Stimulated activated CD4-positive, alpha-beta T cell treated with anti-CD3 and anti-CD28 coated beads, Interleukin-4, amount 100 ng/mL, for 1 hour (primary cell): ENCODE measurements at regions not wholly inside any gene's neighbourhood (a gene's known extent, or its start where the extent isn't known, plus 50 kb on each side); places are given as distances from the start of the nearest gene placed in this dataset.
"Not testable (repeated sequence)": the region's sequence is repeated elsewhere in the genome, so short reads cannot be mapped to it uniquely, and the experiment has no call there.

Experiments used
- DNase-seq: peaks from one replicate; pipeline ENCODE4 v3.0.0-alpha.2; 2020

DNA sequence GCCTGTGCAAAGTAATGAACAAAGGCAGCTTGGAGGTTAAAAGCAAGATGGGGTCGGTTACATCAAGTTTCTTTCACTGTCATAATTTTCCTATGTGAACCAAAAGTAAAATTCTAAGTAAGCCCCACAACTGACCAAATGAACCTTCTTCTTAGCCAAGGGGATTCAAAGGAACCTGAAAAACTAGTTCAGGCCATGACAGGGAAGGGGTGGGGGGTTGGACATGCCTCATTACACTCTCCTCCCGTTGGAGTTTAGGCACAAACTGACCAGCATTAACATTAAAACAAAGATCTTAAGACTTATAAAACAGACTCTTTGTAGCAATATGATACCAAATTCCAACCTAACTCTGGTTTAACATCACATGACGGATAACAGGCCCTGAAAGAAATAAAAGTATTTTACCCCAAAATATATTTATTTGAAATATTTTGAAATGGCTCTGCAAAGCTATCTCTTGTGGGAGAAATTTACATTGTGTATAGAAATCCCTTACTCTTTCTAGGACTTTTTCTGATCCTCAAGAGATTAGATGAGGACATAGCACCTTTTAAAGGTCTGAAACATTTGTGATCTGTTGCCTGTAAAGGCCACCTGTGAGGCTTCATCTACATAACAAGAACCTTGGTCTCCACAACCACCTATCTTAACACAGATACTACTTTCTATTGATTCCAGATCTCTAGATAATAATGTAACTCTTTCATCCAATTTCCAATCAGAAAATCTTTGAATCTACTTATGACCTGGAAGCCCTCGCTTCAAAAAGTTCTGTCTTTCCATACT is 1829.0 kb upstream of the MIR17HG start:
- no peak for DNase-seq

DNA sequence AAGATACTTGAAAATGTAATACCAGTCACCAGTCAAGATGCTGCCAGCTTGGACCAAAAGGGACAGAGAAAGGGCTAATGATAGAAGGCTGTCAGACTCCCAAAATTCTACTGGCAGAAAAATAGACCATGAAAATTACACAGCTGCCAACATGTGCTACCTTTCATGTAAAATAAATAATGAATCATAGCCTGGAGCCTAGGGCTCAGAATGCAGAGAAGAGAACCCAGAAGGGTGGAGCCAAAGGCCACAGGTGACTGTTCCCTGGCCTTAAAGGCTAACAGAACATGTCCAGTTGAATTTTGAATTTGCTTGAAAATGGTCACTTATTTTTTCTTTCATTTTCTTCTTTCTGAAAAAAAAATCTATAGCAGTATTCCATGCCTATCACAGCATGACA is 1827.0 kb upstream of the MIR17HG start:
- no peak for DNase-seq

DNA sequence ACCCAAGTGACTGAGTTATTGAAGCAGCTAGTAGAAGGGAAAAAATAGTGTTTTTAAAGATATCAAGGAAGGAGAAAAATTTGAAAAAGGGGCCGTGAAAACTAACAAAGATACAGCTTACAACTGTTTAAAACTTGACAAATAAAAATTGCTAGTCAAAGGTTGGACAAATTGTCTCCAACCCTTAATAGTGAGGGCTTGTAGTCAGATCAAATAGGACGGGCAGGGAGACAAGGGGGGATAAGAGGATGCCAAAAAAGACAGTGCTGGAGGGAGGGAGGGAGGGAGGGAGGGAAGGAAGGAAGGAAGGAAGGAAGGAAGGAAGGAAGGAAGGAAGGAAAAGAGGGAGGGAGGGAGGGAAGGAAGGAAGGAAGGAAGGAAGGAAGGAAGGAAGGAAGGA is 1825.8 kb upstream of the MIR17HG start:
- DNase-seq = not testable (repeated sequence)

DNA sequence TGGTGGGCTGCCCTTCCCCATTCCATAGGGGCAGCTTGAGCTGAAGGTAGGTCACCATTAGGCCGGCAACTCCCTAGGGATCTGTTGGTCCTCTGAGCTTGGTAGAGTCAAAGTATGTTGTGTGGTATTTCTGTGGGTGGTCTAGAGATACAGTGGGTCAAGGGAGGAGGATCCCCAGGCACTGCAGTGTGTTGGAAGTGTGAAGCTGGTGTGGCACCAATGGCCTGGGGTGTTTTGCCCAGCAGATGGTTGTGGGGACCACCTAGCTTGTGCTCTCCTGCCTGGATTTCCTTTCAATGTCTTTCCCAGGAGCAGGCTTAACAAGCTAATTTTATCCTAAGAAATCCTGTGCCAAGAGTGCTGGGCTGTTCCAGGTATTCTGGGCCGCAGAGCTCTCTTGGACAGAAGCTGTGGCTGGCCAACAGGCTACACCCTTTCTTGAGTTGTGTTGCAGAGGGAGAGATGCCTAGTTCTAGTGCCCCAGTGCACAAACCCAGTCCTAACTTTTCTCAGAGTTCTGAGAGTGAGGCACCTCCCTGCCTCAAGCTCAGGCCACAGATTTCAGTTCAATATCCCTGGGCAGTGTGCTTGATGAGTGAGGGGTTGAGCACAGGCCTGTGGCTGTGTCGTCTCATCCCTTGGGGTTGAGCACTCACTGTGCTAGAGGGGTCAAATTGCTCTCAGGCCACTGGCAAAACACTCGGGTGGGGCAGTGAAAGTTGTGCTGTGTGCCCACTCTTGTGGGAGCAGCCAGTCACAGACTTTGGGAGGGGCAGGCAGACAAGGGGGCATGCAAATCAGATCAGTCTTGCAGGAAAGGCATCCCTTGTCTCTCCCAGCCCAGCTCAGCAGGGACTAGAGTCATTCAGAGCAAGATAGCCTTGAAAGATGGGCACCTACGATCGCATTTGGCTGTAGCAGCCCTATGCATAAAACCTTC is 1806.1 kb upstream of the MIR17HG start:
- DNase-seq = no peak

DNA sequence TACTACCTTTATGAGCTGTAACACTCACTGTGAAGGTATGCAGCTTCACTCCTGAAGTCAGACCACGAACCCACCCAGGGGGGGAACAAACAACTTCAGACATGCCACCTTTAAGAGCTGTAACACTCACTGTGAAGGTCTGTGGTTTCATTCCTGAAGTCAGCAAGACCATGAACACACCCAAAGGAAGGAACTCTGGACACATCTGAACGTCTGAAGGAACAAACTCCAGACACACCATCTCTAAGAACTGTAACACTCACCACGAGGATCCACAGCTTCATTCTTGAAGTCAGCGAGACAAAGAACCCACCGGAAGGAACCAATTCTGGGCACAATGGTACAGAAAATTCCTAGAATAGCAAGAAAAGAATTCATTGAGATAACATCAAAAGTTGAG is 1796.5 kb upstream of the MIR17HG start:
- no peak for DNase-seq

DNA sequence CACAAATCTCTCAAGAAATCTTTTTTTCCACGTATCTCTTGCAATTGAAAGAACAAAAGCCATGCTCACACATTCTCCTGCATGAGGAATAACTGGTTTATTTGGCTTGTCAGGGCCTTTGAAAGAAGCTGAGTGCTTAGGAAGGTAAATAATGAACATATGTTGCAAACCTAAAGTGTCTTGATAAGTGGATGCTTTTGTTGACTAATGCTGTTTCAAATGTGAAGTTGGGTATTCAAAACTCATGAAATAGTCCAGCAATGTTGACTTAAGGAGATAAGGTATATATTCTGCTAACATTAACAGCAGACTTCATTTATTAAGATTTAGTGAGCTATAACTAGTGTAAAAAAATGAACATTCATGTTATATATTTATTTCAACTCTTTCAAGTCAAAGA is 1792.7 kb upstream of the MIR17HG start:
- no peak for DNase-seq

DNA sequence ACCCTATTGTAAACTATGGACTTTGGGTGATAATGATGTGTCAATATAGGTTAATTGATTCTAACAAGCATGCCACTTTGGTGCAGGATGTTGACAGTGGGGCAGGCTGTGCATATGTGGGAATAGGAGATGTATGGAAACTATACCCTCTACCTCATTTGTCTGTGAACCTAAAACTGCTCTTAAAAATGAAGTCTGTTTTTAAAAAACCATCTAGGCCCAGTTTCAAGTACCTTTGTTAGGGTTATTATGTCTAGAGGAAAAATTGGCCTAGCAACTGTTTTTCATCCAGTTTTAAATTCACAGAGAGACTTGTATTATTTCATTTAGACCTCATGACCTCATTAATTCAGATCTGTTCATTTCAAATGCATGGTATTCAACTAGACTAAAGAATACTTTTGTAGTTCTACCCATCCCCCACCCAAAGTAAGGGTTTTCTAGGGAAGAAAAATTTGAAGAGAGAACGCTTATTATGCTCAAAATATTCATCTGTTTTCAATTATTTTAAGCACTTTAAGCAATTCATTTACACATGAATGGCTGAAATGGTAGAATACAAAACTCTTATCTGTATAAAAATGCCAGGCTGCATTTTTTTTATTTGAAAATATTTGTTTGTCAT is 1781.9 kb upstream of the MIR17HG start:
- no peak for DNase-seq

DNA sequence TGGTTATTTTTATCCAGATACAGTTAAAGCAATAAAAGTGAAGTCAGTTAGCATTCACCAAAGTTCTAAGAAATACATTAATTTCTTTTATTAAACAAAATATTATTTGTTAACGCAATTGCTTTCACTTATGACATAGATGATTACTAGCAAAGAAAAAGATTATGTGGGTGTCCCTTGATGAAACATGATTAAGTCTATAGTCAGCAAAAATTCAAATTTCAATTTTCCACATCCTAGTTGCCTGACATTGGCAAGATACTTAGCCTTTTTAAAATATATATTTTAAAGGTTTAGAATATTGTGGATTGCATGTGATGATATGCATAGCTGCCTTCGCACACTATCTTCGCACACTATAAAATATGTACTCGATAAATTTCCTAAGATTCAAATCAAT is 1780.5 kb upstream of the MIR17HG start:
- no peak for DNase-seq

DNA sequence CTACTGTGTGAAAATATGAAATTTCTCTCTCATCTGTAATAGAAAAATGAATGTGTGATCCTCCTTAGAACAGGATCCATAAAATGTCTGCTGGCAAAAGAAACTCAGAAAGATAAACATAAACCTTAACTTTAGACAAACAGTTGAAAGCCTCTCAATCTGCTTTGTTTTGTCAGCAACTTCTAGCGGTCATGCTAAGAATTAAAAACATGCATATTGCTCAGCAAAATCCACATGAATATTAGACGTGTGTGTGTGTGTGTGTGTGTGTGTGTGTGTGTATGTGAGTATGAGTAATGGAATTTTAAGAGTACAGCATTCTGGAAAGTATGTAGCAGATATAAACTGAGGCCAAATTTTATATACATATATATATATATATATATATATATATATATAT is 1779.2 kb upstream of the MIR17HG start:
- DNase-seq = no peak

DNA sequence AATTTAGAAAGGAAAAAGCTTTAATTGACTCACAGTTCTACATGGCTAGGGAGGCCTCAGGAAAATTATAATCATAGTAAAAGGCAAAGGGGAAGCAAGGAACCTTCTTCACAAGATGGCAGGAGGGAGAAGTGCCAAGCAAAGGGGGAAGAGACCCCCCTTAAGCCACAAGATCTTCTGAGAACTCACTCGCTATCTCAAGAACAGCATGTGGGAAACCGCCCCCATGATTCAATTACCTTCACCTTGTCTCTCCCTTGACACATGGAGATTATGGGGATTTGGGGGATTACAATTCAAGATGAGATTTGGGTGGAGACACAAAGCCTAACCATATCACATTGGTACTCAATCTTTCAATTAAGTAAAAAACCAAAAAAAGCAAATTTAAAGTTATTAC is 1778.7 kb upstream of the MIR17HG start:
- no peak for DNase-seq

DNA sequence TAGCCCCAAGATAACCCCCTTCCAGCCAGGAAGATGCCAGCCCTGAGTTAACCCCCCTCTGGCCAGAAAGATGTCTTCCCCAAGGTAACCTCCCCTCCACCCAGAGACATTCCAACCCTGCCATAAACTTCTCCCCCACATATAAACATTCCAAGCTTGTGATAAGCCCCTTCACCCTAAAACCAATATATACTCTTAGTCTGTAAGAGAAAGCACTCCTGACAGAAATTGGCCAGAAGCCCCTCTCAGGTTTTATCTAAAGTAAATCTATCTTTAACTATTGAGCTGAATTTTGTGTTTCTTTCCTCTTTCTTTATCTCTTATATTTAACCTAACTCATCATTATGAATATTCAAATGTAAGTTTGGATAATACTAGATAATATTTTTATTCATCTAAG is 1775.8 kb upstream of the MIR17HG start:
- no peak for DNase-seq

DNA sequence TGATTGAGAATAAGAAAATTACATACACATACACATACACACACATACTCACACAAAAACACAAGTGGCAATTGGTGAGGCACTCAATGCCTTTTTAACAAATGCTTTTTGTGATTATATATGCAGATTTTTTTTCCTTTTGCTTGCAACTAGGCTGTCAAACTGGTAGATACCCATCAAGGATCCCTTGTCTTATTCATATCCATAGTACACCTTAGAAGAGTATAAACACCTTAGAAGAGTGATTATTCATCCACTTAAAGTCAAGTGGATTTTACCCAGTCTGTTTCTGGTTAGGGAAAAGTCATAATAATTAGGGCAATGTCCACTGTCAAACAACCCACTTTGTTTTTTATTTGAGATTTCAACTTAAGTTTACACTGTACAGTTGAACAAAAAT is 1773.4 kb upstream of the MIR17HG start:
- DNase-seq = no peak

DNA sequence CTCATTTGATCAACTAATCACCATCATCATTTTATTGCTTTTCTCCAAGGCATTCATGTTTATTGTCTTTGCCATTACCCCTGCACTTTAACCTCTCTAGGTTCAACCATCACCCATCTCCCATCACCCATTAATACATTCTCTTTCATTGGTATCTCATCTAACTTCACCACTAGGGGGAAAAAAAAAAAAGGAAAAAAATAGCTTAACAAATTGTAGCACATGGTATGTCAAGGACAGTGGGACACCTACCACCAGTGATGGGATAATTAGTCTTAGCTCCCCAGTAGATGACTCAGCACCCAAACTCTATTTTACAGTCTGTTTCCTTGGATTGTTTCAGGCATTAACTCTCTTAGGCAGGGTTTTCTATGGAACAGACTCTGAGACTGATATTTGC is 1770.2 kb upstream of the MIR17HG start:
- DNase-seq = no peak

DNA sequence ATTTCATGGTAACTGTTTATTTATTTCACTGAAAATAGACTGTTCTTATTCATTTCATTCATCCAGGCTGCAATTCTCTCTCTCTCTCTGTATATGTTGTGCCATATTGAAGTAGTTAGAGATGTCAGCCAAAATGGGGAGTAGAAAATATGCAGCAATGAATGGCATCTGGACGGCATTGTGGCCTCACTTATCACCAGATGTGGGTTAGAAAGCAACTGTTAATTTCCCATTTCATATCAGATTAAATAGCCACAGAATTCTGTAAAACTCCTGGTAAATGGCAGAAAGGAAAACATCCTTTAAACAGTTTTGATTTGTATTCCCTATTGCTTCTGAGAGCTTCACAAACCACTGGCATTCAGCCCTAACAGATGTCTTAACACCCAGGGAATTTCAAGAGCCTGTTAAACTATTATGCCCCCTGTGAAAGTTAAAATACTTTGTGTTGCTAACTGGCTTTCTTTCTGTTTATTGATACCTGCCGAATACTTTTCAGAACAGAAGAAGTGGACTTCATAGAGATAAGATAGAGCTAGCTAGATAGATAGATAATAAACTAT is 1763.3 kb upstream of the MIR17HG start:
- no peak for DNase-seq

DNA sequence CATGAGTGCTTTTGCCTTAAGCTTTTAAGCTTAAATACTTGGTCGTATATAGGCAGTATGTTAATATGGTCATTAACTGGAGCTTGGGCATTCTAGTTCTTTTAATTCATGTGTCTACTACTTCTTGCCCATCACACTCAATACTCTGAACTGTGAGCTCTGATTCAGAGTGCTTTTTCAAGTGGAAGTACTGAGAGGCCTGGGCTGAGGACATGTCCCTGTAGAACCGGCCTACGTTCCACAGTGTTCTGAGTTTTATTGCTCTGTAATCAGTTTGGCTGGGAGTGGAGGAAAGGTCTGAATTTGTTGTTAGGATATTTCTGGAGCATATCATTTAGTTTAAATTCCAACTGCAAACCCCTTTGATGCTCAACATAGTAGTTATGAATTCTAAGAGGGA is 1744.8 kb upstream of the MIR17HG start:
- no peak for DNase-seq

DNA sequence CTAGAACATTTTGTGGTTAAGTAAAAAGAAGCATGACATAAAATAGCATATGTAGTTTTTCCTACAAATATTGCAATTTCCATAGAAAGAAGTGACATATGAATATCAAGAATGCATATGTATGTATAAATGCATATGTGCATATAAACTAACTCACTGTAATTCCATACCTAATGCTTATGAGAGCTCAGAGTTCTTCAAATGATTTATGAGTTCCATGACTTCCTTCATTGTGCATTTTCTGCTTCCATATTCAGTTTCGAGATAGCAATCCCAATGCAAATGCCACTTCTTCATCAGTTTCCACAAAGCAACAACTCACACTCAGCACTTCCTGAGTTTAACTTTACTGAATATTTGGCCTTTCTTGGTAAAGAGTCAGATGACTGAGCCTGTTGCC is 1744.3 kb upstream of the MIR17HG start:
- no peak for DNase-seq

DNA sequence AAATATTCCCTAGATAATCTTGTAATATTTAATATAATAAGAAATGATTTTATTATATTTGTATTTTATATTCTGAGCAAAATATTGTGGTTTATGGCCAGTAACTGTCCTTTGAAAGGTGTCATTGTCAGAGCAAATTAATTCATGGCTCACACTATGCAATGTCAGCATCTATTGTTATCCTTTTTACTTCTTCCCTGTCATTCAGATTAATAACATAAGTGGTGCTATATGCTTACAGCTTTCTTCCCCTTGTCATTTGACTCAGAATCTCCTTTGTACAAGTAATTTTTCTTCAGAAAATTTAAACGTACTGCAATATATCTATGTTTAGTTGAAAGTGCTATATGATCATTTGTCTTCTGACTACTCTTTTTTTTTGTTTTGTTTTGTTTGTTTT is 1738.2 kb upstream of the MIR17HG start:
- DNase-seq = no peak

DNA sequence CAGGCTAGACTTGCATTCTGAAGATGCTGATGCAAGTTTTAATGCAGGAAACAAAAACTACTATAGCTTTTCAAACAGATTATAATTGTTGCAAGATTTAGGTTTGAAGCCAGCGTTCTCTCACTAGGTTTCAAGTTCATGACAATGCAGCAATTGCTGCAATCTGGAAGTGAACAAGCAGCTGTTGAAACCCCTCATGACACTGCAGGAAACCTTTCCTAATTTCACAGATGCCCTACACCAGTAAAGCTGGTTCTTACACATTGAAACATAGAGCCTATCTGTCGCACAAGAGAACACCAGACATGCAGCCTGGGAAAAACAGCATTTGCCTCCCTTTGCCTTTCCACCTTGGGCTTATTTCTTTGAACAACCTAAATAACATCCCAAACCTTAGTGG is 1737.2 kb upstream of the MIR17HG start:
- DNase-seq = no peak

DNA sequence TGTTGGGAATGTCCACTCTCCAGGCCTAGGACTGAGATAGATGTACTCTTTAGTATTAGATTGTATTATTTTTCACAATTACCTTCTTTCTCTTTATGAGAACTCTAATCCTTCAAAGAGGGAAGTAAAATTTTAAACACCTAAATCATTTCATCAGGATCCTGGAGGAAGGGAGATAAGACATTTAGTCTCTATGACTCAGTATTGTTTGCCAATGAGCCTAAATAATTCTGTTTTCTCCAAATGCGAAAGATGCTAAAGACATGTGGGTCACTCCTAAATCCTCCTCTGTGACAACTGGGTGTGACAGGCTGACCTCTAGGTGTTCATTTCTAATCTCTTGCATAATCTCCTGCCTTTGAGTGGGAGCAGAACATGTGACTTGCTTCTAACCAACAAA is 1736.6 kb upstream of the MIR17HG start:
- no peak for DNase-seq

DNA sequence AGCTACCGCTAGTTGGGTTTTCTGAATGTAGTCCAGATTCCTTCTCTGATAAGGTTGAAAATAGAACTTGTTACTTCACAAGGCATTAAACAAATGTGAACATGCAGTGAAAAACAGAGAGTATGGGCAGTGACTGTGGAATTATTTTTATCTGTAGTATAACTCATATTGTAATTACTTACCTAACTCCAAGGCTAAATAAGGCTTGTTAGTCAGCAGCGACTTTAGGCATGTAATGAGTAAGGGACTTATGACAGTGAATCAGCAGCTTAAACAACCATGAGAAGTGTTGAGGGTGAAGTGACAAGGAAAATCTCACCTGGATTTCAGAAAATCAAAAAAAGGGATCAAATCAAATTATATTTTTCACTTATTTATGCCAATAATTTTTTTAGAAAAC is 1719.5 kb upstream of the MIR17HG start:
- DNase-seq = no peak

DNA sequence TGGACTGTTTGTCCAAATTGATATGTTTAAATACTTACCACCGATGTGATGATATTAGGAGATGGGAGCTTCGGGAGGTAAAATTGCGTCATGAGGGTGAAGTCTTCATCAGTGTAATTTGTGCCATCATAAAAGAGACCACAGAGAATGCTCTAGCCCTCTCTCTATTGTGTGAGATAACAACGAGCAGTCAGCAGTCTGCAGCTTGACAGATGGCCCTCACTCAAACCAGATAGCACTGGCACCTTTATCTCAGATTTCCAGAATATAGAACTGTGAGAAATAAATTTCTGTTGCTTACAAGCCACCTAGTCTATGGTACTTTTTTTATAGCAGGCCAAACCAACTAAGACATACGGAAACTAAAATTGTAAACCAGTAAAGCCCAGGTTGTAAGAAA is 1718.9 kb upstream of the MIR17HG start:
- no peak for DNase-seq

DNA sequence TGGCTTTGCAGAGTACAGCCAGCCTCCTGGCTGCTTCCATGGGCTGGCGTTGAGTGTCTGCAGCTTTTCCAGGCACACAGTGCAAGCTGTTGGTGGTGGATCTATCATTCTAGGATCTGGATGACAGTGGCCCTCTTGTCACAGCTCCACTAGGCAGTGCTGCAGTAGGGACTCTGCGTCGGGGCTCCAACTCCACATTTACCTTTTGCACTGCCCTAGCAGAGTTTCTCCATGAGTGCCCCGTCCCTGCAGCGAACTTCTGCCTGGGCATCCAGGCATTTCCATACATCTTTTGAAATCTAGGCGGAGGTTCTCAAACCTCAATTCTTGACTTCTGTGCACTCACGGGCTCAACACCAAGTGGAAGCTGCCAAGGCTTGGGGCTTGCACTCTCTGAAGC is 1697.3 kb upstream of the MIR17HG start:
- DNase-seq = no peak

DNA sequence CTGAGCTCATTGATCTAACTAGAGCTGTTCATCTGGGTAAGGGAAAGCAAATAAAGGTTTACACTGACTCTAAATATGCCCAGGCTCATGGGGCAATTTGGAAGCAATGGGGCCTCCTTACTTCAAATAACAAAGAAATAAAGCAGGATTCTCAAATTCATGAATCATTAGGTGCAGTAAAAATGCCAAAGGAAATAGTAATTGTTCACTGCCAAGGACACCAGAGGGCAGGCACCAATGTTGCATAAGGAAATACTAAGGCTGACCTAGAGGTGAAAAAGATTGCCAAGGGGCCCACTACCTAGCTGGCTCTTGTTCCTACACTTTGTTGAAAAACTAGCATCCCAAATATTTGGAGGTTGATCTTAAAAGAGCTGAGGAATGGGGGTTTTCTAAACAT is 1686.7 kb upstream of the MIR17HG start:
- DNase-seq = no peak
